ENCODE measurements at regions not wholly inside any gene's neighbourhood (a gene's known extent, or its start where the extent isn't known, plus 50 kb on each side); places are given as distances from the start of the nearest gene placed in this dataset.

DNA sequence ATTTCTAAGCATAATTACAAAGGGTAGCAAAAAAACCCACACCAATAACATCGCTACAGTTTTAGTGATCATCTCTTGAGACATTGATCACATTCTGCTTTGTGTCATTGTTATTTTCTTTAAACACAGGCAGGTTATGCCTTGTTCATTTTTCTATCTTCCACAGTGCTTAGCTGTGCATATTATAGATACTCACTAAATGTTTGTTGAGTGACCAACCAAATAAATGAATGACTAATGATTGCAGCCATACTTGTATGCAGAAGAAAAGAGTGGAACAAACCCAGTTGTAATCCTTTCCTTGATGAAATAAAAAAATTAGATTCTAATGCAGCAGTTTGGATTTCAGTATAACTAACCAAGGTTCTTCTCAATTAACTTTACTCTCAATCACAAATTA, 81.0 kb upstream of the RASSF8 start:
- TF ChIP-seq CTCF (IDR thresholded peaks at IDR 0.05) (no peak), POLR2A (IDR thresholded peaks at IDR 0.05) (no peak)
- 89 to 98% (median 97%) methylated on average over 1 of the region's 1 CpG for WGBS, 4 donors

GRCh38 chr12:25882266-25882665, 76.2 kb upstream of the RASSF8 start:
- Histone ChIP-seq H3K27ac (no peak overlapping the region), H3K4me3 (no peak overlapping the region), H3K36me3 (replicated peaks in 1 of 2) (no peaks in the 10 kb centered on the region), H3K9me3 (replicated peaks in 1 of 3) (no peaks in the 10 kb centered on the region), H3K27me3 (no peaks in the 10 kb centered on the region), H3K4me1 (replicated peaks in 1 of 2) (no peaks in the 10 kb centered on the region)
- WGBS, 4 donors: 74 to 97% (median 86%) methylated on average over 1 of the region's 1 CpG
- TF ChIP-seq CTCF (IDR thresholded peaks at IDR 0.05) (no peak), POLR2A (IDR thresholded peaks at IDR 0.05) (no peak)
- intact Hi-C loops (cut with DNase I): no loop called here
- no peak for DNase-seq

More for the DNA sequence above, 81.0 kb upstream of the RASSF8 start:
- Histone ChIP-seq H3K4me3 (no peak overlapping the region), H3K27me3 (no peaks in the 10 kb centered on the region), H3K9me3 (replicated peaks in 1 of 3) (no peaks in the 10 kb centered on the region), H3K4me1 (replicated peaks in 1 of 2) (no peaks in the 10 kb centered on the region), H3K27ac (no peak overlapping the region), H3K36me3 (replicated peaks in 1 of 2) (no peaks in the 10 kb centered on the region)
- intact Hi-C loops (cut with DNase I): no loop called here
- DNase-seq: no peak

DNA sequence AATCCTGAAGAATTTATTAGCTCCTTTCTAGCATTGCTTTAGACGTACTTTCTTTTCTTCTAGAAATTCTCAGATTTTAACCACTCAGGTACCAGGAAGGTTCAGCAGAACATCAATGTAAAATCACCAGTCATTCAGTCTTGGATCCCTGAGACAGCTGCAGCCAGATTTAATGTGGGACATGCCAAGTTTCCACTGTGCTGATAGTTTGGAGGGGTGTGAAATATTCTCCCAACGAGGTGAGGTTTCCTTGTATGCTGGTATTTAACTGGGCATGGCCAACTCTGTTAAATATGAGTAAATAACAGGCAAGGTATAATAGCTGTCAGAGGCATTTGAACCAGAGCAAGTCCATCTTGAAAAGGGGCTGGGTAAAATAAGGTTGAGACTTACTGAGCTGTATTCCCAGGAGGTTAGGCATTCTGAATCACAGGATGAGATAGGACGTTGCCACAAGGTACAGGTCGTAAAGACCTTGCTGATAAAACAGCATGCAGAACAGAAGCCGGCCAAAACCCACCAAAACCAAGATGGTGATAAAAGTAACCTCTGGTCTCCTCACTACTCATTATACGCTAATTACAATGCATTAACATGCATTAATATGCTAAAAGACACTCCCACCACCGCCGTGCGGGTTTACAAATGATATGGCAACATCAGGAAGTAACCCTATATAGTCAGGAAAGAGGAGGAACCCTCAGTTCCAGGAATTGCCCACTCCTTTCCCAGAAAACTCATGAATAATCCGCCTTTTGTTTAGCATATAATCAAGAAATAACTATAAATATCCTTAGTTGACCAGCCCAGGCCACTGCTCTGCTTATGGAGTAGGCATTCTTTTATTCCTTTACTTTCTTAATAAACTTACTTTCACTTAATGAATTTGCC, 75.2 kb upstream of the RASSF8 start:
- H3K4me1 ChIP-seq (replicated peaks in 1 of 2): no peaks in the 10 kb centered on the region
- intact Hi-C loops (cut with DNase I): no loop called here
- no peak overlapping the region for H3K4me3 ChIP-seq
- no peak for DNase-seq
- H3K36me3 ChIP-seq (replicated peaks in 1 of 2): no peaks in the 10 kb centered on the region
- H3K27me3 ChIP-seq: no peaks in the 10 kb centered on the region
- TF ChIP-seq CTCF (IDR thresholded peaks at IDR 0.05): no peak
- no peak for TF ChIP-seq POLR2A (IDR thresholded peaks at IDR 0.05)
- WGBS, 4 donors: 69 to 78% (median 77%) methylated on average over 10 of the region's 10 CpGs
- H3K9me3 ChIP-seq (replicated peaks in 1 of 3): no peaks in the 10 kb centered on the region
- no peak overlapping the region for H3K27ac ChIP-seq

DNA sequence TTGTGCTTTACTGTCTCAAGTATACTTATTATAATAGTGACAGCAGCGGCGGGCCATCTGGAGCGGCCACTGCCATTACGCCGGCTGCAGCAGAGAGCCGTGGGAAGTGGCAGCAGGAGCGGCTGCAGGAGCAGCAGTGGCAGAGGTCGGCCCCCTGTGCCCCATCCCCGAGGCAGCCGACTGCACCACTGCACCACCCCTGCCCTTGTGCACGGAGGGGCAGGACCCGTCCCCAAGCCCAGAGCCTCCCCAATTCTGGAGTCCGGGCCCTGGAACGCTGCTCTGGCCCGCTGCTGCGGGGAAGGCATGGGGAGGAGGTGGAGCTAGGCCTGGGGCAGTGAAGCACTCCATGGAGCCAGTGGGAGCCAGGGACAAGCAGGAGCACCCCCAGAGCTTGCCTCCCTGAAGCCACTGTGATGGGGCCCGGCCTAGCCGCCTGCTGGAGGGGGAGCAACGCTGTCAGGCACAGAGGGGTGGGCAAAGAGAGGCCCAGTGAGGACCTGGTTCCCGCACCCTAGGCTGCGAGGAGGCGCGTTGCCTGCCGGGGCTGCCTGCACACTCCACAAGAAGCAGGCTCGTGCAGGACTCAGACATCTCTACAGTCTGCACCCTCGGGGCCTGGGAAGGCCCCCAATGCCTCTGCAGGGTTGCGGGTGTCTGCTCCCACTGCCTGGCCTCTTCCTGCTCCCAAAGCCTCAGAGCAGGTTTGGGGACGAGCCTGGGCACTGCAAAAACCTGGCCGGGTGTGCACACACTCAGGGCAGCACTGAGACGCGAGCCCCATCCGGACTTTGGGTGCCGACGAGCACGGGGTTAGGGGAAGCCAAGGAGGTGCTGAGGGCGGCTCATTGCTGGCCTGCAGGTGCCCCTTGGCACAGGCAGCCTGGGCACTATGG, 74.2 kb upstream of the RASSF8 start:
- no peaks in the 10 kb centered on the region for H3K9me3 ChIP-seq (replicated peaks in 1 of 3)
- no peaks in the 10 kb centered on the region for H3K27me3 ChIP-seq
- H3K36me3 ChIP-seq (replicated peaks in 1 of 2): no peaks in the 10 kb centered on the region
- no peak for DNase-seq
- intact Hi-C loops (cut with DNase I): no loop called here
- TF ChIP-seq CTCF (IDR thresholded peaks at IDR 0.05) (no peak), POLR2A (IDR thresholded peaks at IDR 0.05) (no peak)
- no peaks in the 10 kb centered on the region for H3K4me1 ChIP-seq (replicated peaks in 1 of 2)
- no peak overlapping the region for H3K4me3 ChIP-seq
- 90 to 93% (median 91%) methylated on average over 12 to 36 of the region's 36 CpGs for WGBS, 4 donors
- no peak overlapping the region for H3K27ac ChIP-seq

Measured in adrenal gland (tissue), 9 donors.